ENCODE measurements at regions not wholly inside any gene's neighbourhood (a gene's known extent, or its start where the extent isn't known, plus 50 kb on each side); places are given as distances from the start of the nearest gene placed in this dataset.

GRCh38 chr14:87813686-87814085 lies 179.3 kb downstream of the GALC start:
- TF ChIP-seq, protein P1, sequence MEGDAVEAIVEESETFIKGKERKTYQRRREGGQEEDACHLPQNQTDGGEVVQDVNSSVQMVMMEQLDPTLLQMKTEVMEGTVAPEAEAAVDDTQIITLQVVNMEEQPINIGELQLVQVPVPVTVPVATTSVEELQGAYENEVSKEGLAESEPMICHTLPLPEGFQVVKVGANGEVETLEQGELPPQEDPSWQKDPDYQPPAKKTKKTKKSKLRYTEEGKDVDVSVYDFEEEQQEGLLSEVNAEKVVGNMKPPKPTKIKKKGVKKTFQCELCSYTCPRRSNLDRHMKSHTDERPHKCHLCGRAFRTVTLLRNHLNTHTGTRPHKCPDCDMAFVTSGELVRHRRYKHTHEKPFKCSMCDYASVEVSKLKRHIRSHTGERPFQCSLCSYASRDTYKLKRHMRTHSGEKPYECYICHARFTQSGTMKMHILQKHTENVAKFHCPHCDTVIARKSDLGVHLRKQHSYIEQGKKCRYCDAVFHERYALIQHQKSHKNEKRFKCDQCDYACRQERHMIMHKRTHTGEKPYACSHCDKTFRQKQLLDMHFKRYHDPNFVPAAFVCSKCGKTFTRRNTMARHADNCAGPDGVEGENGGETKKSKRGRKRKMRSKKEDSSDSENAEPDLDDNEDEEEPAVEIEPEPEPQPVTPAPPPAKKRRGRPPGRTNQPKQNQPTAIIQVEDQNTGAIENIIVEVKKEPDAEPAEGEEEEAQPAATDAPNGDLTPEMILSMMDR (IDR thresholded peaks at IDR 0.05; ENCODE audit: low read depth, low read length) = no peak
- TF ChIP-seq POLR2A (IDR thresholded peaks at IDR 0.05; ENCODE audit: extremely low read depth, insufficient read length) = no peak
- TF ChIP-seq, protein P2, sequence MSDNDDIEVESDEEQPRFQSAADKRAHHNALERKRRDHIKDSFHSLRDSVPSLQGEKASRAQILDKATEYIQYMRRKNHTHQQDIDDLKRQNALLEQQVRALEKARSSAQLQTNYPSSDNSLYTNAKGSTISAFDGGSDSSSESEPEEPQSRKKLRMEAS (IDR thresholded peaks at IDR 0.05; ENCODE audit: low read depth, low read length) = no peak

Data from NB4 (cell line).